Lower lobe of right lung (tissue), 2 donors: ENCODE measurements at regions not wholly inside any gene's neighbourhood (a gene's known extent, or its start where the extent isn't known, plus 50 kb on each side); places are given as distances from the start of the nearest gene placed in this dataset.

Source experiments
- ATAC-seq, 2 donors: fragments of 200-7000 bp; cut with Tn5 transposase; one replicate each; pipeline ENCODE4 v1.9.1; 2020 to 2022; ENCODE audit warnings: mild to moderate bottlenecking in 2 of 2, moderate library complexity in 2 of 2
- DNase-seq: peaks from one replicate; pipeline ENCODE4 v3.0.0-alpha.2; 2020
- H3K27ac ChIP-seq: fragments of 200-600 bp; one replicate; pipeline ENCODE4 v1.8.0; 2022
- H3K27me3 ChIP-seq: fragments of 200-600 bp; one replicate; pipeline ENCODE4 v1.8.0; 2022; ENCODE audit warnings: low read depth
- H3K36me3 ChIP-seq: fragments of 200-600 bp; one replicate; pipeline ENCODE4 v1.8.0; 2022; ENCODE audit warnings: mild to moderate bottlenecking
- H3K4me1 ChIP-seq: fragments of 200-600 bp; one replicate; pipeline ENCODE4 v1.8.0; 2022
- H3K4me3 ChIP-seq: fragments of 200-600 bp; one replicate; pipeline ENCODE4 v1.8.0; 2022; ENCODE audit warnings: mild to moderate bottlenecking
- H3K9me3 ChIP-seq: fragments of 200-600 bp; one replicate; pipeline ENCODE4 v1.8.0; 2022
- CTCF ChIP-seq: fragments of 200-600 bp; IDR thresholded peaks from one replicate; pipeline ENCODE4 v1.8.0; 2022; ENCODE audit warnings: antibody characterized with exemption, mild to moderate bottlenecking
- intact Hi-C: fragments of 100-400 bp; cut with DNase I; formaldehyde crosslinking; loops from one replicate; pipeline ENCODE4 v1.11.0; 2022
- donor health status: DM: no; HTN: yes; CAD: no; lungs with severe emphysema.

GRCh38 chr20:53660078-53660909 lies 66.7 kb upstream of the ZNF217 start:
- H3K4me1 ChIP-seq, result peaks cover 60% of the 10 kb centered on the region
- H3K27me3 ChIP-seq, result no peaks in the 10 kb centered on the region
- H3K4me3 ChIP-seq, result peak overlapping the region; percentile 51
- DNase-seq (no peak), ATAC-seq (peak; percentile 37 to 41)
- H3K36me3 ChIP-seq, result no peaks in the 10 kb centered on the region
- H3K27ac ChIP-seq, result peak overlapping the region; percentile 78
- TF ChIP-seq CTCF, result no peak
- H3K9me3 ChIP-seq, result no peaks in the 10 kb centered on the region
- intact Hi-C loops, result no loop called here

GRCh38 chr20:53658973-53659372 lies 65.3 kb upstream of the ZNF217 start:
- no peaks in the 10 kb centered on the region for H3K36me3 ChIP-seq
- no peak for TF ChIP-seq CTCF
- intact Hi-C loops, result no loop called here
- H3K4me1 ChIP-seq, result peaks cover 72% of the 10 kb centered on the region
- ATAC-seq (no peak), DNase-seq (no peak)
- H3K4me3 ChIP-seq, result no peak overlapping the region
- no peaks in the 10 kb centered on the region for H3K27me3 ChIP-seq
- no peaks in the 10 kb centered on the region for H3K9me3 ChIP-seq
- no peak overlapping the region for H3K27ac ChIP-seq

- ATAC-seq (no peak), DNase-seq (no peak)
- H3K36me3 ChIP-seq, result no peaks in the 10 kb centered on the region
- no peaks in the 10 kb centered on the region for H3K27me3 ChIP-seq
- intact Hi-C loops, result no loop called here
- no peak overlapping the region for H3K4me3 ChIP-seq
- no peak for TF ChIP-seq CTCF
- no peak overlapping the region for H3K27ac ChIP-seq
- no peaks in the 10 kb centered on the region for H3K9me3 ChIP-seq
- peaks cover 79% of the 10 kb centered on the region for H3K4me1 ChIP-seq
Measured at GRCh38 chr20:53658322-53658721, 64.7 kb upstream of the ZNF217 start.

- H3K4me3 ChIP-seq, result no peak overlapping the region
- H3K36me3 ChIP-seq, result no peaks in the 10 kb centered on the region
- H3K27me3 ChIP-seq, result no peaks in the 10 kb centered on the region
- peaks cover 82% of the 10 kb centered on the region for H3K4me1 ChIP-seq
- no peak overlapping the region for H3K27ac ChIP-seq
- ATAC-seq, result no peak
- DNase-seq, result no peak
- intact Hi-C loops, result no loop called here
- no peak for TF ChIP-seq CTCF
- no peaks in the 10 kb centered on the region for H3K9me3 ChIP-seq
Measured at GRCh38 chr20:53657732-53658131, 64.1 kb upstream of the ZNF217 start.

- H3K36me3 ChIP-seq, result no peaks in the 10 kb centered on the region
- no peaks in the 10 kb centered on the region for H3K27me3 ChIP-seq
- no peak overlapping the region for H3K4me3 ChIP-seq
- peaks cover 81% of the 10 kb centered on the region for H3K4me1 ChIP-seq
- no peak for ATAC-seq
- no peaks in the 10 kb centered on the region for H3K9me3 ChIP-seq
- no peak for TF ChIP-seq CTCF
- DNase-seq, result no peak
- peak overlapping the region; percentile 8 for H3K27ac ChIP-seq
- intact Hi-C loops, result no loop called here
Measured at GRCh38 chr20:53657279-53657678, 63.6 kb upstream of the ZNF217 start.
